ENCODE measurements at regions not wholly inside any gene's neighbourhood (a gene's known extent, or its start where the extent isn't known, plus 50 kb on each side); places are given as distances from the start of the nearest gene placed in this dataset.

DNA sequence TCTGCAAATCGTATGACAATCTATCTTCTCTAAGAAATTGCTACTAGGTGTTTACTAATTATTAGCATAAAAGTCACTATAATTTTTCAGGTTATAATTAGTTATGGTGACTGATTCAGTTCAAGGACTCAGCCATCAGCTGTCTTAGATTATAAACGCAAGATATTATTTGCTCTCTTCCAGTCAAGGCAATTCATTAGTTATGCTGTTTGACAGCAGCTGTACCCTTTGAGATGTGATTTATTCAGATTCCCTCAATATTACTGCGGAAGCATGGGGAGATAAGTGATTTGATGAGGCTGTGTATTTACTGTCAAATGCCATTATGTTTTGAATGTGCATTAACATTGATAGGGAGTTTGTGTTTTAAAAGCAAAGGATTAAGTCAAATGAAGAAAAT is 558.9 kb upstream of the FSIP2 start:
- TF ChIP-seq TOX (CRISPR knock-in tag; IDR thresholded peaks at IDR 0.05; ENCODE audit: borderline replicate concordance) = no peak
- TF ChIP-seq ISL1 (CRISPR knock-in tag; IDR thresholded peaks at IDR 0.05) = no peak
- TF ChIP-seq, protein P1, sequence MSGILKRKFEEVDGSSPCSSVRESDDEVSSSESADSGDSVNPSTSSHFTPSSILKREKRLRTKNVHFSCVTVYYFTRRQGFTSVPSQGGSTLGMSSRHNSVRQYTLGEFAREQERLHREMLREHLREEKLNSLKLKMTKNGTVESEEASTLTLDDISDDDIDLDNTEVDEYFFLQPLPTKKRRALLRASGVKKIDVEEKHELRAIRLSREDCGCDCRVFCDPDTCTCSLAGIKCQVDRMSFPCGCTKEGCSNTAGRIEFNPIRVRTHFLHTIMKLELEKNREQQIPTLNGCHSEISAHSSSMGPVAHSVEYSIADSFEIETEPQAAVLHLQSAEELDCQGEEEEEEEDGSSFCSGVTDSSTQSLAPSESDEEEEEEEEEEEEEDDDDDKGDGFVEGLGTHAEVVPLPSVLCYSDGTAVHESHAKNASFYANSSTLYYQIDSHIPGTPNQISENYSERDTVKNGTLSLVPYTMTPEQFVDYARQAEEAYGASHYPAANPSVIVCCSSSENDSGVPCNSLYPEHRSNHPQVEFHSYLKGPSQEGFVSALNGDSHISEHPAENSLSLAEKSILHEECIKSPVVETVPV (CRISPR knock-in tag; IDR thresholded peaks at IDR 0.05) = no peak
- TF ChIP-seq SNAI2 (CRISPR knock-in tag; IDR thresholded peaks at IDR 0.05) = no peak
- TF ChIP-seq RARB (CRISPR knock-in tag; IDR thresholded peaks at IDR 0.05) = no peak
- TF ChIP-seq OSR1 (CRISPR knock-in tag; IDR thresholded peaks at IDR 0.05) = no peak
- no peak for TF ChIP-seq ESRRG (CRISPR knock-in tag; IDR thresholded peaks at IDR 0.05)
- TF ChIP-seq TCF4 (CRISPR knock-in tag; IDR thresholded peaks at IDR 0.05; ENCODE audit: borderline replicate concordance) = no peak
- no peak for TF ChIP-seq ZC3H10 (CRISPR knock-in tag; IDR thresholded peaks at IDR 0.05)
- TF ChIP-seq, protein P2, sequence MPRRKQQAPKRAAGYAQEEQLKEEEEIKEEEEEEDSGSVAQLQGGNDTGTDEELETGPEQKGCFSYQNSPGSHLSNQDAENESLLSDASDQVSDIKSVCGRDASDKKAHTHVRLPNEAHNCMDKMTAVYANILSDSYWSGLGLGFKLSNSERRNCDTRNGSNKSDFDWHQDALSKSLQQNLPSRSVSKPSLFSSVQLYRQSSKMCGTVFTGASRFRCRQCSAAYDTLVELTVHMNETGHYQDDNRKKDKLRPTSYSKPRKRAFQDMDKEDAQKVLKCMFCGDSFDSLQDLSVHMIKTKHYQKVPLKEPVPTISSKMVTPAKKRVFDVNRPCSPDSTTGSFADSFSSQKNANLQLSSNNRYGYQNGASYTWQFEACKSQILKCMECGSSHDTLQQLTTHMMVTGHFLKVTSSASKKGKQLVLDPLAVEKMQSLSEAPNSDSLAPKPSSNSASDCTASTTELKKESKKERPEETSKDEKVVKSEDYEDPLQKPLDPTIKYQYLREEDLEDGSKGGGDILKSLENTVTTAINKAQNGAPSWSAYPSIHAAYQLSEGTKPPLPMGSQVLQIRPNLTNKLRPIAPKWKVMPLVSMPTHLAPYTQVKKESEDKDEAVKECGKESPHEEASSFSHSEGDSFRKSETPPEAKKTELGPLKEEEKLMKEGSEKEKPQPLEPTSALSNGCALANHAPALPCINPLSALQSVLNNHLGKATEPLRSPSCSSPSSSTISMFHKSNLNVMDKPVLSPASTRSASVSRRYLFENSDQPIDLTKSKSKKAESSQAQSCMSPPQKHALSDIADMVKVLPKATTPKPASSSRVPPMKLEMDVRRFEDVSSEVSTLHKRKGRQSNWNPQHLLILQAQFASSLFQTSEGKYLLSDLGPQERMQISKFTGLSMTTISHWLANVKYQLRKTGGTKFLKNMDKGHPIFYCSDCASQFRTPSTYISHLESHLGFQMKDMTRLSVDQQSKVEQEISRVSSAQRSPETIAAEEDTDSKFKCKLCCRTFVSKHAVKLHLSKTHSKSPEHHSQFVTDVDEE (CRISPR knock-in tag; IDR thresholded peaks at IDR 0.05) = no peak
- ATAC-seq = no peak

DNA sequence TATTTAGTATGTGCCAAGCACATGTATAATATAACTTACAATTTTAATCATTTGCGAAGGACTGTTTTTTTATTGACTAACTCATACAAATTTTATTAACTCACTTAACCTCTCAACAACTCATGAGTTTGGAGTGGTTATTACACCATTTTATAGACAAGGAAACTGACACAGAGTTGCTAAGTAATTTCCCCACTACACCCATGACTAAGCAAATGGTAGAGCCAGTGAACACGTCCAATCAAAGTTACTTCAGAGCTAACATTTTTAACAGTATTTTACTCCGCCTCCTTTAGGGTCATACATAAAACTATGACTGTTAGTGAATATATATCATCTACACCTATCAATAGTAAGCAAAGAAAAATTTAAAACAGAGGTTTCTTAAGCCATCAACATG is 556.7 kb upstream of the FSIP2 start:
- no peak for TF ChIP-seq ZNF8 (CRISPR knock-in tag; IDR thresholded peaks at IDR 0.05)
- TF ChIP-seq OSR1 (CRISPR knock-in tag; IDR thresholded peaks at IDR 0.05) = no peak
- no peak for TF ChIP-seq TCF4 (CRISPR knock-in tag; IDR thresholded peaks at IDR 0.05; ENCODE audit: borderline replicate concordance)
- TF ChIP-seq ZNF565 (CRISPR knock-in tag; conservative IDR thresholded peaks at IDR 0.05; ENCODE audit: low read depth) = no peak
- TF ChIP-seq, protein P3, sequence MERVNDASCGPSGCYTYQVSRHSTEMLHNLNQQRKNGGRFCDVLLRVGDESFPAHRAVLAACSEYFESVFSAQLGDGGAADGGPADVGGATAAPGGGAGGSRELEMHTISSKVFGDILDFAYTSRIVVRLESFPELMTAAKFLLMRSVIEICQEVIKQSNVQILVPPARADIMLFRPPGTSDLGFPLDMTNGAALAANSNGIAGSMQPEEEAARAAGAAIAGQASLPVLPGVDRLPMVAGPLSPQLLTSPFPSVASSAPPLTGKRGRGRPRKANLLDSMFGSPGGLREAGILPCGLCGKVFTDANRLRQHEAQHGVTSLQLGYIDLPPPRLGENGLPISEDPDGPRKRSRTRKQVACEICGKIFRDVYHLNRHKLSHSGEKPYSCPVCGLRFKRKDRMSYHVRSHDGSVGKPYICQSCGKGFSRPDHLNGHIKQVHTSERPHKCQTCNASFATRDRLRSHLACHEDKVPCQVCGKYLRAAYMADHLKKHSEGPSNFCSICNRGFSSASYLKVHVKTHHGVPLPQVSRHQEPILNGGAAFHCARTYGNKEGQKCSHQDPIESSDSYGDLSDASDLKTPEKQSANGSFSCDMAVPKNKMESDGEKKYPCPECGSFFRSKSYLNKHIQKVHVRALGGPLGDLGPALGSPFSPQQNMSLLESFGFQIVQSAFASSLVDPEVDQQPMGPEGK (CRISPR knock-in tag; IDR thresholded peaks at IDR 0.05; ENCODE audit: borderline replicate concordance) = no peak
- TF ChIP-seq SNAI2 (CRISPR knock-in tag; IDR thresholded peaks at IDR 0.05) = no peak
- no peak for TF ChIP-seq ZFP3 (CRISPR knock-in tag; IDR thresholded peaks at IDR 0.05)
- no peak for TF ChIP-seq ZC3H10 (CRISPR knock-in tag; IDR thresholded peaks at IDR 0.05)
- TF ChIP-seq, protein P4, sequence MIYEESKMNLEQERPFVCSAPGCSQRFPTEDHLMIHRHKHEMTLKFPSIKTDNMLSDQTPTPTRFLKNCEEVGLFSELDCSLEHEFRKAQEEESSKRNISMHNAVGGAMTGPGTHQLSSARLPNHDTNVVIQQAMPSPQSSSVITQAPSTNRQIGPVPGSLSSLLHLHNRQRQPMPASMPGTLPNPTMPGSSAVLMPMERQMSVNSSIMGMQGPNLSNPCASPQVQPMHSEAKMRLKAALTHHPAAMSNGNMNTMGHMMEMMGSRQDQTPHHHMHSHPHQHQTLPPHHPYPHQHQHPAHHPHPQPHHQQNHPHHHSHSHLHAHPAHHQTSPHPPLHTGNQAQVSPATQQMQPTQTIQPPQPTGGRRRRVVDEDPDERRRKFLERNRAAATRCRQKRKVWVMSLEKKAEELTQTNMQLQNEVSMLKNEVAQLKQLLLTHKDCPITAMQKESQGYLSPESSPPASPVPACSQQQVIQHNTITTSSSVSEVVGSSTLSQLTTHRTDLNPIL (CRISPR knock-in tag; IDR thresholded peaks at IDR 0.05; ENCODE audit: low read depth) = no peak
- no peak for TF ChIP-seq ISL1 (CRISPR knock-in tag; IDR thresholded peaks at IDR 0.05)
- TF ChIP-seq, protein P1 (CRISPR knock-in tag; IDR thresholded peaks at IDR 0.05) = no peak

DNA sequence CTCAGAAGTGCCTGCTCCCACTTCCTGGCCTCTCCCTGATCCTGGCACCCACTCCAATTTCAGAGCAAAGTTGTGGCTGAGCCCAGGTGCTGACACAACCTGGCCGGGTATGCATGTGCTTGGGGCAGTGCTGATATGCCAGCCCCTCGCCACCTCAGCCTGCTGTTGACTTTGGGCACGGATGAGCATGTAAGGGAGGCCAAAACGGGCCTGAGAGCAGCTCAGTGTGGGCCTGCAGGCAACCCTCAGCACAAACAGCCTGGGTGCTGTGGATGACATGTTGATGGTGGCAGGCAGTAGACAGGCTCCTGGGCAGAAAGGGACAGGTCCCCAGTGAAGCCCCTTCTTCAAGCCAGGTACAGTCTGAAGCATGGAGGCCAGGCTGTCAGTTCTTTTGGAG is 553.6 kb upstream of the FSIP2 start:
- no peak for ATAC-seq
- TF ChIP-seq CSDC2 (CRISPR knock-in tag; IDR thresholded peaks at IDR 0.05) = no peak
- TF ChIP-seq ZNF70 (CRISPR knock-in tag; IDR thresholded peaks at IDR 0.05) = no peak
- TF ChIP-seq, protein P2 (CRISPR knock-in tag; IDR thresholded peaks at IDR 0.05) = no peak
- TF ChIP-seq, protein P1 (CRISPR knock-in tag; IDR thresholded peaks at IDR 0.05) = no peak
- no peak for TF ChIP-seq RARB (CRISPR knock-in tag; IDR thresholded peaks at IDR 0.05)
- TF ChIP-seq ZFP3 (CRISPR knock-in tag; IDR thresholded peaks at IDR 0.05) = no peak
- no peak for TF ChIP-seq ISL1 (CRISPR knock-in tag; IDR thresholded peaks at IDR 0.05)
- TF ChIP-seq ZNF565 (CRISPR knock-in tag; conservative IDR thresholded peaks at IDR 0.05; ENCODE audit: low read depth) = no peak
- TF ChIP-seq GLIS3 (CRISPR knock-in tag; IDR thresholded peaks at IDR 0.05) = no peak
- no peak for TF ChIP-seq TCF4 (CRISPR knock-in tag; IDR thresholded peaks at IDR 0.05; ENCODE audit: borderline replicate concordance)
- no peak for TF ChIP-seq ARNTL (CRISPR knock-in tag; IDR thresholded peaks at IDR 0.05; ENCODE audit: borderline replicate concordance, low read depth)
- no peak for TF ChIP-seq SNAI2 (CRISPR knock-in tag; IDR thresholded peaks at IDR 0.05)
- no peak for TF ChIP-seq ZC3H10 (CRISPR knock-in tag; IDR thresholded peaks at IDR 0.05)
- TF ChIP-seq, protein P5, sequence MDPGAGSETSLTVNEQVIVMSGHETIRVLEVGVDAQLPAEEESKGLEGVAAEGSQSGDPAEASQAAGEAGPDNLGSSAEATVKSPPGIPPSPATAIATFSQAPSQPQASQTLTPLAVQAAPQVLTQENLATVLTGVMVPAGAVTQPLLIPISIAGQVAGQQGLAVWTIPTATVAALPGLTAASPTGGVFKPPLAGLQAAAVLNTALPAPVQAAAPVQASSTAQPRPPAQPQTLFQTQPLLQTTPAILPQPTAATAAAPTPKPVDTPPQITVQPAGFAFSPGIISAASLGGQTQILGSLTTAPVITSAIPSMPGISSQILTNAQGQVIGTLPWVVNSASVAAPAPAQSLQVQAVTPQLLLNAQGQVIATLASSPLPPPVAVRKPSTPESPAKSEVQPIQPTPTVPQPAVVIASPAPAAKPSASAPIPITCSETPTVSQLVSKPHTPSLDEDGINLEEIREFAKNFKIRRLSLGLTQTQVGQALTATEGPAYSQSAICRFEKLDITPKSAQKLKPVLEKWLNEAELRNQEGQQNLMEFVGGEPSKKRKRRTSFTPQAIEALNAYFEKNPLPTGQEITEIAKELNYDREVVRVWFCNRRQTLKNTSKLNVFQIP (CRISPR knock-in tag; IDR thresholded peaks at IDR 0.05; ENCODE audit: borderline replicate concordance, low read depth) = no peak

More for the DNA sequence above, 556.7 kb upstream of the FSIP2 start:
- ATAC-seq = no peak

All from SK-N-SH treated with all-trans-retinoic acid at 6 μM for 48 hours (cell line).